Body of pancreas (tissue), 4 donors: ENCODE measurements at regions not wholly inside any gene's neighbourhood (a gene's known extent, or its start where the extent isn't known, plus 50 kb on each side); places are given as distances from the start of the nearest gene placed in this dataset.

Source experiments
- POLR2A ChIP-seq, 3 donors: fragments of 450-650 bp; IDR thresholded peaks; one replicate each; pipeline ENCODE4 v1.6.1; 2016; ENCODE audit warnings: antibody characterized with exemption in 3 of 3, mild to moderate bottlenecking in 2 of 3
- TF ChIP-seq, protein P1 (sequence below), 7 experiments: fragments of 450-650 bp in 4 of 7; fragments of 200-600 bp in 3 of 7; sonication (generic) in 3 of 7; IDR thresholded peaks; one replicate each; pipeline ENCODE4 v1.5.1; 2016 to 2019; ENCODE audit warnings: antibody characterized with exemption in 7 of 7

DNA sequence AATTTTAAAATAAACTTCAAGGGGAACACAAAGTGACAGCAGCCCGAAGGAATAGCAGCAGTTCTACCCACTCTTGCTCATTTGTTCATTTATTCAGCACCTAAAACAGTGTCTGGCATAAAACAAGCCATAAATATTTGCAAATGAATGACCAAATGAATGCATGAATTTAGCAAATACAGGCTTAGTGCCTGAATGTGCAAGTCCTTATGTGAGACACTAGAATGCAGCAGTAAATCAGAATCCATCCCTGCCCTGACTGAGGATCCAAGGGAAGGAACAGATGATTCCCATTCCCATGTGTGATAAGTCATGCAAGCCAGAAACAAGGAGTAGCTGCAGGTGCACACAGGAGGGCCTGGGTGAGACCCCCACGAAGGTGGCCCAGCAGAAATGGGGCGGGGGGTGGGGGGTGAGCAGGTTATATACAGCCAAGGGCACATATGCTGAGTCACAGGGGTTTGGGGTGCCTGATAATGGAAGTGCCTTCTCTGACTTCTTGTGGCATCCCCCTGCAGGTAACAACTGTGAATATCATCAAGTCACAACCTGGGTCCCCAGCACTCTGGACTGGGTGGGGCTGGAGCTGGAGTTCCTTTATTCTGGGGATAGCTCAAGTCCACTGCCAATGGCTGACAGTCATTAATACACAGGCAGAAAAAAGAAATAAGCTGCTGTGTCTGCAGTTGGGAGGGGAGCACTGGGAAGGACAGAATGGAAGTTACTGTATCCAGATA lies 311.9 kb downstream of the TXNL1 start:
- TF ChIP-seq, protein P1, sequence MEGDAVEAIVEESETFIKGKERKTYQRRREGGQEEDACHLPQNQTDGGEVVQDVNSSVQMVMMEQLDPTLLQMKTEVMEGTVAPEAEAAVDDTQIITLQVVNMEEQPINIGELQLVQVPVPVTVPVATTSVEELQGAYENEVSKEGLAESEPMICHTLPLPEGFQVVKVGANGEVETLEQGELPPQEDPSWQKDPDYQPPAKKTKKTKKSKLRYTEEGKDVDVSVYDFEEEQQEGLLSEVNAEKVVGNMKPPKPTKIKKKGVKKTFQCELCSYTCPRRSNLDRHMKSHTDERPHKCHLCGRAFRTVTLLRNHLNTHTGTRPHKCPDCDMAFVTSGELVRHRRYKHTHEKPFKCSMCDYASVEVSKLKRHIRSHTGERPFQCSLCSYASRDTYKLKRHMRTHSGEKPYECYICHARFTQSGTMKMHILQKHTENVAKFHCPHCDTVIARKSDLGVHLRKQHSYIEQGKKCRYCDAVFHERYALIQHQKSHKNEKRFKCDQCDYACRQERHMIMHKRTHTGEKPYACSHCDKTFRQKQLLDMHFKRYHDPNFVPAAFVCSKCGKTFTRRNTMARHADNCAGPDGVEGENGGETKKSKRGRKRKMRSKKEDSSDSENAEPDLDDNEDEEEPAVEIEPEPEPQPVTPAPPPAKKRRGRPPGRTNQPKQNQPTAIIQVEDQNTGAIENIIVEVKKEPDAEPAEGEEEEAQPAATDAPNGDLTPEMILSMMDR (IDR thresholded peaks at IDR 0.05) = no peak
- no peak for TF ChIP-seq POLR2A (IDR thresholded peaks at IDR 0.05)
